Neural progenitor cell (in vitro differentiated cells): ENCODE measurements at regions not wholly inside any gene's neighbourhood (a gene's known extent, or its start where the extent isn't known, plus 50 kb on each side); places are given as distances from the start of the nearest gene placed in this dataset.

Source experiments
- DNase-seq: peaks from one replicate; pipeline ENCODE4 v3.0.0-alpha.2; 2016; ENCODE audit warnings: low spot score
- H2AFZ ChIP-seq: fragments of 200-600 bp; sonication (generic); replicated peaks from 2 replicates; pipeline ENCODE4 v1.6.1; 2016; ENCODE audit warnings: antibody characterized with exemption
- H3F3A ChIP-seq: fragments of 200-600 bp; sonication (generic); 2 replicates; pipeline ENCODE4 v1.6.1; 2016; ENCODE audit warnings: antibody characterized with exemption, low read depth
- H3K27ac ChIP-seq: fragments of 200-600 bp; sonication (generic); 2 replicates; pipeline ENCODE4 v1.5.1; 2016; ENCODE audit warnings: mild to moderate bottlenecking
- H3K27me3 ChIP-seq: fragments of 200-600 bp; sonication (generic); 2 replicates; pipeline ENCODE4 v1.6.1; 2016; ENCODE audit warnings: mild to moderate bottlenecking, moderate library complexity
- H3K36me3 ChIP-seq: fragments of 200-600 bp; sonication (generic); 2 replicates; pipeline ENCODE4 v1.5.1; 2016
- H3K4me1 ChIP-seq: fragments of 200-600 bp; sonication (generic); 2 replicates; pipeline ENCODE4 v1.6.1; 2016; ENCODE audit warnings: mixed run types
- H3K4me2 ChIP-seq: fragments of 200-600 bp; sonication (generic); 2 replicates; pipeline ENCODE4 v1.6.1; 2016
- H3K4me3 ChIP-seq: fragments of 200-600 bp; sonication (generic); 2 replicates; pipeline ENCODE4 v1.5.1; 2016
- H3K79me2 ChIP-seq: fragments of 200-600 bp; sonication (generic); 2 replicates; pipeline ENCODE4 v1.6.1; 2016; ENCODE audit warnings: low read depth
- H3K9ac ChIP-seq: fragments of 200-600 bp; sonication (generic); 2 replicates; pipeline ENCODE4 v1.6.1; 2016
- H3K9me3 ChIP-seq: fragments of 200-600 bp; sonication (generic); 2 replicates; pipeline ENCODE4 v1.5.1; 2016; ENCODE audit warnings: low read depth
- H4K20me1 ChIP-seq: fragments of 200-600 bp; sonication (generic); 2 replicates; pipeline ENCODE4 v1.6.1; 2016; ENCODE audit warnings: low read depth
- H3K27ac Mint-ChIP-seq: 3 replicates; pipeline ENCODE4 v1.8.0; 2021; ENCODE audit warnings: mixed read lengths
- H3K27me3 Mint-ChIP-seq: 2 replicates; pipeline ENCODE4 v1.8.0; 2022; ENCODE audit warnings: low read depth, mild to moderate bottlenecking, inconsistent platforms, moderate library complexity, mixed read lengths; ENCODE audit not compliant: insufficient read depth
- H3K36me3 Mint-ChIP-seq: 3 replicates; pipeline ENCODE4 v1.8.0; 2021; ENCODE audit warnings: mixed read lengths
- H3K4me1 Mint-ChIP-seq: 3 replicates; pipeline ENCODE4 v1.8.0; 2021; ENCODE audit warnings: mixed read lengths
- H3K4me3 Mint-ChIP-seq: 3 replicates; pipeline ENCODE4 v1.8.0; 2021; ENCODE audit warnings: mild to moderate bottlenecking, moderate library complexity, mixed read lengths
- H3K9me3 Mint-ChIP-seq: 3 replicates; pipeline ENCODE4 v1.8.0; 2020; ENCODE audit warnings: mixed read lengths
- CTCF ChIP-seq: fragments of 200-600 bp; sonication (generic); IDR thresholded peaks from 2 replicates; pipeline ENCODE4 v1.5.1; 2017; ENCODE audit warnings: antibody characterized with exemption, mild to moderate bottlenecking
- EZH2 ChIP-seq: fragments of 200-600 bp; sonication (generic); IDR thresholded peaks from 2 replicates; pipeline ENCODE4 v1.6.1; 2017; ENCODE audit warnings: antibody characterized with exemption, mild to moderate bottlenecking, moderate library complexity
- EZH2phosphoT487 ChIP-seq: fragments of 200-600 bp; sonication (generic); IDR thresholded peaks from 2 replicates; pipeline ENCODE4 v1.6.1; 2017; ENCODE audit warnings: antibody characterized with exemption

GRCh38 chr10:94043431-94043990 lies 49.8 kb downstream of the PLCE1 start:
- no peak for DNase-seq
- Mint-ChIP-seq H3K27ac (no peak overlapping the region), H3K4me3 (no peak overlapping the region), H3K9me3 (no peaks in the 10 kb centered on the region), H3K36me3 (no peaks in the 10 kb centered on the region), H3K27me3 (peaks cover 2% of the 10 kb centered on the region), H3K4me1 (peaks cover 3% of the 10 kb centered on the region)
- Histone ChIP-seq H3K27ac (no peak overlapping the region), H4K20me1 (no peaks in the 10 kb centered on the region), H3K36me3 (no peaks in the 10 kb centered on the region), H3K4me1 (no peaks in the 10 kb centered on the region), H3F3A (no peaks in the 10 kb centered on the region), H3K4me2 (no peak overlapping the region), H3K4me3 (no peak overlapping the region), H3K9ac (no peak overlapping the region), H3K79me2 (no peaks in the 10 kb centered on the region), H2AFZ (no peak overlapping the region), H3K27me3 (no peaks in the 10 kb centered on the region), H3K9me3 (no peaks in the 10 kb centered on the region)
- TF ChIP-seq EZH2 (no peak), EZH2phosphoT487 (no peak), CTCF (no peak)

- no peaks in the 10 kb centered on the region for H3F3A ChIP-seq
- H3K79me2 ChIP-seq = no peaks in the 10 kb centered on the region
Measured at GRCh38 chr10:94046098-94046497, 52.4 kb downstream of the PLCE1 start.

GRCh38 chr10:94047293-94047692 lies 53.6 kb downstream of the PLCE1 start:
- Histone ChIP-seq H3K27me3 (no peaks in the 10 kb centered on the region), H3K9ac (no peak overlapping the region), H3K79me2 (no peaks in the 10 kb centered on the region), H3K4me1 (no peaks in the 10 kb centered on the region), H3K4me2 (no peak overlapping the region), H3K27ac (no peak overlapping the region), H3F3A (no peaks in the 10 kb centered on the region), H2AFZ (no peak overlapping the region), H3K9me3 (no peaks in the 10 kb centered on the region), H3K4me3 (no peak overlapping the region), H3K36me3 (no peaks in the 10 kb centered on the region), H4K20me1 (no peaks in the 10 kb centered on the region)
- peaks cover 3% of the 10 kb centered on the region for H3K4me1 Mint-ChIP-seq
- DNase-seq = no peak
- no peaks in the 10 kb centered on the region for H3K9me3 Mint-ChIP-seq
- TF ChIP-seq EZH2 = no peak
- TF ChIP-seq CTCF = no peak
- no peak for TF ChIP-seq EZH2phosphoT487
- H3K27ac Mint-ChIP-seq = no peak overlapping the region
- H3K36me3 Mint-ChIP-seq = no peaks in the 10 kb centered on the region
- peaks cover 2% of the 10 kb centered on the region for H3K27me3 Mint-ChIP-seq
- no peak overlapping the region for H3K4me3 Mint-ChIP-seq

More at GRCh38 chr10:94046098-94046497, 52.4 kb downstream of the PLCE1 start:
- Mint-ChIP-seq H3K4me3 (no peak overlapping the region), H3K4me1 (peaks cover 3% of the 10 kb centered on the region), H3K27ac (no peak overlapping the region), H3K27me3 (peaks cover 2% of the 10 kb centered on the region), H3K36me3 (no peaks in the 10 kb centered on the region), H3K9me3 (no peaks in the 10 kb centered on the region)
- DNase-seq = no peak
- no peak overlapping the region for H3K27ac ChIP-seq
- H3K4me3 ChIP-seq = no peak overlapping the region
- H4K20me1 ChIP-seq = no peaks in the 10 kb centered on the region
- H3K9ac ChIP-seq = no peak overlapping the region
- no peaks in the 10 kb centered on the region for H3K27me3 ChIP-seq
- no peaks in the 10 kb centered on the region for H3K4me1 ChIP-seq
- H2AFZ ChIP-seq = no peak overlapping the region
- TF ChIP-seq EZH2 (no peak), CTCF (no peak), EZH2phosphoT487 (no peak)
- no peaks in the 10 kb centered on the region for H3K36me3 ChIP-seq
- no peak overlapping the region for H3K4me2 ChIP-seq
- no peaks in the 10 kb centered on the region for H3K9me3 ChIP-seq
